Ovary (tissue), 7 donors: ENCODE measurements at regions not wholly inside any gene's neighbourhood (a gene's known extent, or its start where the extent isn't known, plus 50 kb on each side); places are given as distances from the start of the nearest gene placed in this dataset.

Experiments used
- DNase-seq, 5 donors: peaks; one replicate each; pipeline ENCODE4 v3.0.0-alpha.2; 2019 to 2020
- H3K27ac ChIP-seq, 2 donors: fragments of 200-600 bp; one replicate each; pipeline versions ENCODE4 v1.5.1 to v1.8.0; 2019 to 2022
- H3K27me3 ChIP-seq: fragments of 200-600 bp; one replicate; pipeline ENCODE4 v1.8.0; 2022
- H3K36me3 ChIP-seq: fragments of 200-600 bp; sonication (generic); one replicate; pipeline ENCODE4 v1.5.1; 2019
- H3K4me1 ChIP-seq: one replicate; pipeline ENCODE4 v1.8.1; 2013; ENCODE audit warnings: mild to moderate bottlenecking, moderate library complexity; ENCODE audit not compliant: insufficient read depth
- H3K4me3 ChIP-seq: fragments of 200-600 bp; sonication (generic); one replicate; pipeline ENCODE4 v1.5.1; 2017
- H3K9me3 ChIP-seq, 2 donors: fragments of 200-600 bp in 1 of 2; sonication (generic) in 1 of 2; one replicate each; pipeline versions ENCODE4 v1.5.1 to v1.8.1; 2013 to 2019; ENCODE audit warnings: mild to moderate bottlenecking in 1 of 2, moderate library complexity in 1 of 2
- EP300 ChIP-seq: sonication (generic); formaldehyde crosslinking; IDR thresholded peaks from one replicate; pipeline ENCODE4 v1.6.1; 2017; ENCODE audit warnings: antibody characterized with exemption
- POLR2A ChIP-seq: fragments of 450-650 bp; IDR thresholded peaks from one replicate; pipeline ENCODE4 v1.6.1; 2017; ENCODE audit warnings: antibody characterized with exemption, mild to moderate bottlenecking, moderate library complexity
- WGBS, 3 donors: extraction: QIAGEN DNeasy Blood & Tissue Kit in 1 of 3; methylation state at CpG; one replicate each; pipeline versions ENCODE4 v1.1.5 to v1.1.7; 2013 to 2017; 5-methylcytosine and 5-hydroxymethylcytosine counted together
- intact Hi-C, 4 donors: fragments of 100-400 bp; cut with DNase I; formaldehyde crosslinking; loops; one replicate each; pipeline versions ENCODE4 v1.11.0 to v1.15.1; 2022 to 2023
- TF ChIP-seq, protein P1 (sequence below), 3 donors: fragments of 450-650 bp in 2 of 3; fragments of 200-600 bp in 1 of 3; IDR thresholded peaks; one replicate each; pipeline versions ENCODE4 v1.5.1 to v1.8.0; 2016 to 2022; ENCODE audit warnings: antibody characterized with exemption in 3 of 3, mild to moderate bottlenecking in 1 of 3
- donor health status: DM: no; HTN: no; CAD: no; lungs with moderate emphysema.
- donor health status: DM: no; HTN: no; CAD: no.
- donor health status: Bipolar disorder and iron deficiency.
- donor health status: DM: no; HTN: no; CAD: no.
- donor health status: DM: yes; HTN: yes; CAD: no.

DNA sequence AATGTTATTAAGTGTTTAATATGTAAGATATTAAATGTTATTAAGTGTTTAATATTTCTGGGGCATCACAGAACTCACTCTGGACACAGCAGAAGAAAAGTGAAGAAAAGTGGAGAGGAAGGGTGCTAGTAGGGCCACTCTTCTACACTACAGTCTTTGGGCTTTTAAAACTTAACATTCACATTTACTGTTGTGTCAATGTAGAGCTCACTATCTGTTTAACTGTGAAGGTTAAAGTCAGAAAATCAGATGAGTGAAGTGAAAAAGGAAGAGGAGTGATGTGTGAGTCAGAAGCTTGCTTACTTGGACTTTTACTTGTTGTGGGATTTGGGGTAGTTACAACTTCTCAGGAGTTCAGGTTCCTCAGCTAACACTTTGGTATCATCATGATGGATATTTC is 145.3 kb upstream of the DNAJC19 start:
- H3K27ac ChIP-seq, result no peak overlapping the region
- TF ChIP-seq, protein P1, sequence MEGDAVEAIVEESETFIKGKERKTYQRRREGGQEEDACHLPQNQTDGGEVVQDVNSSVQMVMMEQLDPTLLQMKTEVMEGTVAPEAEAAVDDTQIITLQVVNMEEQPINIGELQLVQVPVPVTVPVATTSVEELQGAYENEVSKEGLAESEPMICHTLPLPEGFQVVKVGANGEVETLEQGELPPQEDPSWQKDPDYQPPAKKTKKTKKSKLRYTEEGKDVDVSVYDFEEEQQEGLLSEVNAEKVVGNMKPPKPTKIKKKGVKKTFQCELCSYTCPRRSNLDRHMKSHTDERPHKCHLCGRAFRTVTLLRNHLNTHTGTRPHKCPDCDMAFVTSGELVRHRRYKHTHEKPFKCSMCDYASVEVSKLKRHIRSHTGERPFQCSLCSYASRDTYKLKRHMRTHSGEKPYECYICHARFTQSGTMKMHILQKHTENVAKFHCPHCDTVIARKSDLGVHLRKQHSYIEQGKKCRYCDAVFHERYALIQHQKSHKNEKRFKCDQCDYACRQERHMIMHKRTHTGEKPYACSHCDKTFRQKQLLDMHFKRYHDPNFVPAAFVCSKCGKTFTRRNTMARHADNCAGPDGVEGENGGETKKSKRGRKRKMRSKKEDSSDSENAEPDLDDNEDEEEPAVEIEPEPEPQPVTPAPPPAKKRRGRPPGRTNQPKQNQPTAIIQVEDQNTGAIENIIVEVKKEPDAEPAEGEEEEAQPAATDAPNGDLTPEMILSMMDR (IDR thresholded peaks at IDR 0.05), result no peak
- H3K27me3 ChIP-seq, result no peaks in the 10 kb centered on the region
- intact Hi-C loops, result no loop called here
- DNase-seq, result no peak
- H3K4me1 ChIP-seq, result no peaks in the 10 kb centered on the region
- H3K4me3 ChIP-seq, result no peak overlapping the region
- no peaks in the 10 kb centered on the region for H3K36me3 ChIP-seq
- H3K9me3 ChIP-seq, result no peaks in the 10 kb centered on the region

DNA sequence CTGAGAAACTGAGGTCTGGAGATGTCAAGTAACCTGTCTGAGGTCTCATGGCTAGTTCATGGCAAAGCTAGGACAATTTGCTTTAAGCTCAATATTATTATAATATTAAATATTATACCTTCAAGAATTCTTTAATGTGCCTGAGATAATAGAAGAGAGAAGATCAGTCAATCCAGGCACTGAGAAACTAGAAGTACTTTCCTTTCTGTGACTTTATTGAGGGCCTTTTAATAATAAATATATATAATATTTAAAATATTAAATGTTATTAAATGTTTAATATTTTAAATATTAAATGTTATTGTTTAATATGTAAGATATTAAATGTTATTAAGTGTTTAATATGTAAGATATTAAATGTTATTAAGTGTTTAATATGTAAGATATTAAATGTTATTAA is 144.3 kb upstream of the DNAJC19 start:
- Histone ChIP-seq H3K9me3 (no peaks in the 10 kb centered on the region), H3K36me3 (no peaks in the 10 kb centered on the region), H3K4me1 (no peaks in the 10 kb centered on the region), H3K27ac (no peak overlapping the region), H3K27me3 (no peaks in the 10 kb centered on the region), H3K4me3 (no peak overlapping the region)
- DNase-seq, result no peak
- intact Hi-C loops, result no loop called here
- no peak for TF ChIP-seq POLR2A
- TF ChIP-seq, protein P1 (IDR thresholded peaks at IDR 0.05), result no peak
- TF ChIP-seq EP300, result no peak

GRCh38 chr3:181105646-181106045 is 116.1 kb upstream of the DNAJC19 start:
- no peaks in the 10 kb centered on the region for H3K9me3 ChIP-seq
- H3K4me3 ChIP-seq, result no peak overlapping the region
- H3K4me1 ChIP-seq, result no peaks in the 10 kb centered on the region
- no peak for DNase-seq
- no peaks in the 10 kb centered on the region for H3K27me3 ChIP-seq
- TF ChIP-seq, protein P1 (IDR thresholded peaks at IDR 0.05), result no peak
- TF ChIP-seq POLR2A (no peak), EP300 (no peak)
- intact Hi-C loops, result no loop called here
- 41 to 45% (median 44%) methylated on average over 3 of the region's 3 CpGs for WGBS, 3 donors
- no peak overlapping the region for H3K27ac ChIP-seq
- no peaks in the 10 kb centered on the region for H3K36me3 ChIP-seq

DNA sequence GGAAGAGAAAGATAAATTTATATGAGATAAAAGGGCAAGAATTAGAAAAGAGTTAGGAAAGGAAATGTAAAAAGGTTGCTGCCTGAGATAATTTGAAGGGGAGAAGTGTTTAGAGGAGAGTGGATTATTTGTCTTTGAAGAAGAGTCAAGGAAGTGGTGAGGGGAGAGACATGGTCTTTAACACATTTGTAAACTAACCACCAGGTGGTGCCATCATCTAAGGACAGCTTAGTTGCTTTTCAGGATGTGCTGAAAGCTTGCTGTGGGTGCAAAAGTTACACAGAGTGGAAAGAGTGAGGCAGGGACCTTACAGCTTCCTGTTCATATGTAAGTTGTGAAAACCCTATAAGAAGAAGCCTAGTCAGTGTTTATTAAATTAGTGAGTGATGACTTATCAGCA is 114.1 kb upstream of the DNAJC19 start:
- Histone ChIP-seq H3K4me3 (no peak overlapping the region), H3K4me1 (no peaks in the 10 kb centered on the region), H3K36me3 (no peaks in the 10 kb centered on the region), H3K27ac (no peak overlapping the region), H3K9me3 (no peaks in the 10 kb centered on the region), H3K27me3 (no peaks in the 10 kb centered on the region)
- DNase-seq, result no peak
- intact Hi-C loops, result no loop called here
- TF ChIP-seq EP300, result no peak

GRCh38 chr3:181086011-181086410 is 96.5 kb upstream of the DNAJC19 start:
- Histone ChIP-seq H3K4me1 (no peaks in the 10 kb centered on the region), H3K27me3 (no peaks in the 10 kb centered on the region), H3K9me3 (no peaks in the 10 kb centered on the region), H3K27ac (no peak overlapping the region), H3K36me3 (no peaks in the 10 kb centered on the region), H3K4me3 (no peak overlapping the region)
- intact Hi-C loops, result no loop called here
- DNase-seq, result no peak
- 70 to 78% (median 75%) methylated on average over 6 of the region's 6 CpGs for WGBS, 3 donors
- TF ChIP-seq, protein P1 (IDR thresholded peaks at IDR 0.05), result no peak
- no peak for TF ChIP-seq EP300
